ENCODE measurements at regions not wholly inside any gene's neighbourhood (a gene's known extent, or its start where the extent isn't known, plus 50 kb on each side); places are given as distances from the start of the nearest gene placed in this dataset.

- no TSS peak for BruUV-seq (replicated peaks)
- Histone ChIP-seq H3K9me3 (replicated peaks; ENCODE audit: control insufficient read depth, insufficient read depth, low read length) (no peaks in the 10 kb centered on the region), H3K79me2 (ENCODE audit: control insufficient read depth, insufficient read depth, low read length) (peaks cover 36% of the 10 kb centered on the region), H3K4me3 (peak overlapping the region; percentile 66; the same call in 1 of the 2 replicates), H2AFZ (ENCODE audit: control insufficient read depth, low read depth, low read length) (no peak overlapping the region; the same call in 1 of the 2 replicates), H4K20me1 (ENCODE audit: control insufficient read depth, insufficient read depth) (no peaks in the 10 kb centered on the region), H3K27me3 (replicated peaks in 1 of 2; ENCODE audit: control insufficient read depth in 2 of 2, insufficient read depth in 2 of 2, low read length in 1 of 2) (no peaks in the 10 kb centered on the region), H3K4me1 (ENCODE audit: control insufficient read depth, insufficient read depth, low read length) (peaks cover 15% of the 10 kb centered on the region), H3K36me3 (ENCODE audit: control insufficient read depth in 2 of 2, insufficient read depth in 2 of 2, low read length in 1 of 2) (no peaks in the 10 kb centered on the region), H3K27ac (ENCODE audit: control insufficient read depth, insufficient read depth) (peak overlapping the region; percentile 91), H3K9ac (ENCODE audit: control insufficient read depth, insufficient read depth, low read length) (peak overlapping the region; percentile 68), H3K4me2 (ENCODE audit: control insufficient read depth, insufficient read depth) (peak overlapping the region; percentile 83)
- no peak for ATAC-seq
- in situ Hi-C loops (cut with MboI) (no loop called here), intact Hi-C loops (cut with micrococcal nuclease; ENCODE audit: unreplicated experiment) (no loop called here)
- CTCF ChIA-PET = interaction anchor here (1.3 to 2.8 kb wide), 6 partner anchors 13 to 87 kb away, joined by 4 to 15 read pairs (median 8); no protein-coding TSS in a partner anchor
- RAD21 ChIA-PET (ENCODE audit: unreplicated experiment) = interaction anchor here (1.5 to 2.8 kb wide), 4 partner anchors 8 to 64 kb away, joined by 3 to 25 read pairs (median 8); no protein-coding TSS in a partner anchor
- 84% methylated on average over 3 of the region's 3 CpGs for WGBS (ENCODE audit: insufficient coverage, insufficient replicate concordance, low lambda C conversion rate, missing lambda C conversion rate)
- no peak for DNase-seq (ENCODE audit: low read depth, low spot score)
- POLR2A ChIA-PET = interaction anchor here (1.6 to 4.1 kb wide), 3 partner anchors 9 to 20 kb away, joined by 5 to 41 read pairs (median 6); no protein-coding TSS in a partner anchor
- SMC1A ChIA-PET (ENCODE audit: uncharacterized antibody, unreplicated experiment) = interaction anchor here (0.9 to 6.1 kb wide), 11 partner anchors 9 to 83 kb away, joined by 3 to 45 read pairs (median 5); no protein-coding TSS in a partner anchor
- no peak for TF ChIP-seq SMAD1 (IDR thresholded peaks at IDR 0.05; ENCODE audit: low read depth, partially characterized antibody)
- no peak for TF ChIP-seq MTA3 (IDR thresholded peaks at IDR 0.05; ENCODE audit: borderline replicate concordance, low read length)
- no peak for TF ChIP-seq RELB (IDR thresholded peaks at IDR 0.05; ENCODE audit: low read depth)
- TF ChIP-seq TCF12 (IDR thresholded peaks at IDR 0.05; ENCODE audit: low read depth, low read length) = no peak
- no peak for TF ChIP-seq ATF2 (IDR thresholded peaks at IDR 0.05; ENCODE audit: low read length)
- no peak for FAIRE-seq
These were observed 71.3 kb upstream of the RNF38 start for GRCh38 chr9:36471359-36471758.
